Activated CD8-positive, alpha-beta T cell treated with anti-CD3 and anti-CD28 coated beads for 36 hours (primary cell): ENCODE measurements at regions not wholly inside any gene's neighbourhood (a gene's known extent, or its start where the extent isn't known, plus 50 kb on each side); places are given as distances from the start of the nearest gene placed in this dataset.
"Not testable (repeated sequence)": the region's sequence is repeated elsewhere in the genome, so short reads cannot be mapped to it uniquely, and the experiment has no call there.

Source experiments
- ATAC-seq: fragments of 200-7000 bp; cut with Tn5 transposase; one replicate; pipeline ENCODE4 v1.10.0; 2021; ENCODE audit warnings: mild to moderate bottlenecking, moderate library complexity
- CTCF ChIA-PET: fragments of 350-600 bp; sonication (Branson Sonifier 250); formaldehyde crosslinking; loops from one replicate; lab custom pipeline; 2021; ENCODE audit warnings: antibody characterized with exemption; lab: Charles Lee
- POLR2A ChIA-PET: fragments of 350-600 bp; sonication (Branson Sonifier 250); formaldehyde crosslinking; loops from one replicate; lab custom pipeline; 2021; ENCODE audit warnings: antibody characterized with exemption; lab: Charles Lee
- DNase-seq: peaks from one replicate; pipeline ENCODE4 v3.0.0-alpha.2; 2020
- H3K27ac Mint-ChIP-seq: one replicate; pipeline ENCODE4 v1.8.0; 2021; ENCODE audit warnings: mild to moderate bottlenecking, mixed read lengths
- H3K27me3 Mint-ChIP-seq: one replicate; pipeline ENCODE4 v1.8.0; 2021; ENCODE audit warnings: mixed read lengths
- H3K36me3 Mint-ChIP-seq: one replicate; pipeline ENCODE4 v1.8.0; 2021; ENCODE audit warnings: low read depth, mixed read lengths
- H3K4me1 Mint-ChIP-seq: one replicate; pipeline ENCODE4 v1.8.0; 2021; ENCODE audit warnings: low read depth, mixed read lengths
- H3K4me3 Mint-ChIP-seq: one replicate; pipeline ENCODE4 v1.8.0; 2021; ENCODE audit warnings: mild to moderate bottlenecking, moderate library complexity, mixed read lengths
- H3K9me3 Mint-ChIP-seq: one replicate; pipeline ENCODE4 v1.8.0; 2021; ENCODE audit warnings: mixed read lengths
- CTCF ChIP-seq: fragments of 200-600 bp; IDR thresholded peaks from one replicate; pipeline ENCODE4 v1.8.0; 2022; ENCODE audit warnings: antibody characterized with exemption, mild to moderate bottlenecking
- intact Hi-C: fragments of 100-400 bp; cut with micrococcal nuclease; formaldehyde crosslinking; loops from one replicate; pipeline ENCODE4 v1.10.0; 2022

GRCh38 chr1:228842094-228842775 lies 107.0 kb downstream of the RHOU start:
- intact Hi-C loops: no loop called here
- CTCF ChIA-PET: no interaction called here
- H3K36me3 Mint-ChIP-seq: no peaks in the 10 kb centered on the region
- DNase-seq (no peak), ATAC-seq (peak; percentile 42)
- no peak for TF ChIP-seq CTCF
- POLR2A ChIA-PET: interaction anchor here (1.0 kb wide), 1 partner anchor 95 kb away, joined by 3 read pairs; no protein-coding TSS in a partner anchor
- H3K27ac Mint-ChIP-seq: no peak overlapping the region
- H3K9me3 Mint-ChIP-seq: peaks cover 8% of the 10 kb centered on the region
- no peaks in the 10 kb centered on the region for H3K4me1 Mint-ChIP-seq
- no peak overlapping the region for H3K4me3 Mint-ChIP-seq
- no peaks in the 10 kb centered on the region for H3K27me3 Mint-ChIP-seq

GRCh38 chr1:228845101-228845500 lies 109.8 kb downstream of the RHOU start:
- H3K4me1 Mint-ChIP-seq: no peaks in the 10 kb centered on the region
- no peaks in the 10 kb centered on the region for H3K36me3 Mint-ChIP-seq
- intact Hi-C loops: no loop called here
- POLR2A ChIA-PET: no interaction called here
- peaks cover 8% of the 10 kb centered on the region for H3K9me3 Mint-ChIP-seq
- TF ChIP-seq CTCF: no peak
- no peak for ATAC-seq
- DNase-seq: no peak
- H3K4me3 Mint-ChIP-seq: no peak overlapping the region
- no peaks in the 10 kb centered on the region for H3K27me3 Mint-ChIP-seq
- CTCF ChIA-PET: no interaction called here
- no peak overlapping the region for H3K27ac Mint-ChIP-seq

GRCh38 chr1:228846952-228847351 lies 111.7 kb downstream of the RHOU start:
- H3K36me3 Mint-ChIP-seq: no peaks in the 10 kb centered on the region
- CTCF ChIA-PET: interaction anchor here (1.4 kb wide), 1 partner anchor 15 kb away, joined by 4 read pairs; no protein-coding TSS in a partner anchor
- POLR2A ChIA-PET: no interaction called here

GRCh38 chr1:228847451-228847850 lies 112.2 kb downstream of the RHOU start:
- H3K9me3 Mint-ChIP-seq, H3K4me3 Mint-ChIP-seq, H3K36me3 Mint-ChIP-seq, H3K27ac Mint-ChIP-seq, H3K27me3 Mint-ChIP-seq, intact Hi-C loops, DNase-seq, ATAC-seq, H3K4me1 Mint-ChIP-seq: not testable (repeated sequence)
- ChIA-PET POLR2A (interaction anchor here (0.6 kb wide), 1 partner anchor 23 kb away, joined by 3 read pairs; no protein-coding TSS in a partner anchor), CTCF (interaction anchor here (1.4 kb wide), 1 partner anchor 16 kb away, joined by 4 read pairs; no protein-coding TSS in a partner anchor)

More at GRCh38 chr1:228846952-228847351, 111.7 kb downstream of the RHOU start:
- Mint-ChIP-seq H3K9me3 (peaks cover 8% of the 10 kb centered on the region), H3K27ac (no peak overlapping the region), H3K4me1 (no peaks in the 10 kb centered on the region), H3K4me3 (no peak overlapping the region), H3K27me3 (no peaks in the 10 kb centered on the region)
- TF ChIP-seq CTCF: no peak
- ATAC-seq: no peak
- intact Hi-C loops: no loop called here
- DNase-seq: no peak

- H3K27me3 Mint-ChIP-seq: no peaks in the 10 kb centered on the region
- no peak overlapping the region for H3K4me3 Mint-ChIP-seq
- CTCF ChIA-PET: no interaction called here
- H3K9me3 Mint-ChIP-seq: peaks cover under 1% of the 10 kb centered on the region
- H3K27ac Mint-ChIP-seq: no peak overlapping the region
- POLR2A ChIA-PET: interaction anchor here (0.7 to 1.0 kb wide), 2 partner anchors 32 to 179 kb away, joined by 3 read pairs; no protein-coding TSS in a partner anchor
- no peaks in the 10 kb centered on the region for H3K36me3 Mint-ChIP-seq
- no peak for TF ChIP-seq CTCF
- intact Hi-C loops: no loop called here
- no peaks in the 10 kb centered on the region for H3K4me1 Mint-ChIP-seq
- ATAC-seq (no peak), DNase-seq (no peak)
These were observed 113.1 kb downstream of the RHOU start for GRCh38 chr1:228848406-228848805.
